NCI-H1930 (cell line): ENCODE measurements at regions not wholly inside any gene's neighbourhood (a gene's known extent, or its start where the extent isn't known, plus 50 kb on each side); places are given as distances from the start of the nearest gene placed in this dataset.

ENCODE experiments used
- DNase-seq, 2 experiments: peaks; one replicate each; lab custom pipeline; 2025; lab: John Stamatoyannopoulos, UW

GRCh38 chr10:131631619-131632018 lies 269.2 kb upstream of the PPP2R2D start:
- no peak for DNase-seq

- no peak for DNase-seq
These were observed 265.2 kb upstream of the PPP2R2D start for GRCh38 chr10:131635564-131636015.

- no peak for DNase-seq
These were observed 264.7 kb upstream of the PPP2R2D start for GRCh38 chr10:131636116-131636515.

GRCh38 chr10:131636841-131637724 lies 263.7 kb upstream of the PPP2R2D start:
- no peak for DNase-seq

GRCh38 chr10:131638049-131638879 lies 262.5 kb upstream of the PPP2R2D start:
- no peak for DNase-seq

- DNase-seq, result no peak
These were observed 261.9 kb upstream of the PPP2R2D start for GRCh38 chr10:131638880-131639278.

- no peak for DNase-seq
These were observed 260.7 kb upstream of the PPP2R2D start for GRCh38 chr10:131640045-131640644.

GRCh38 chr10:131641231-131641630 lies 259.6 kb upstream of the PPP2R2D start:
- no peak for DNase-seq

GRCh38 chr10:131641898-131642297 lies 258.9 kb upstream of the PPP2R2D start:
- DNase-seq, result no peak

GRCh38 chr10:131642966-131643365 lies 257.8 kb upstream of the PPP2R2D start:
- no peak for DNase-seq

- DNase-seq, result no peak
These were observed 256.5 kb upstream of the PPP2R2D start for GRCh38 chr10:131644289-131644688.

GRCh38 chr10:131644864-131645658 lies 255.7 kb upstream of the PPP2R2D start:
- DNase-seq, result no peak

GRCh38 chr10:131645756-131646155 lies 255.1 kb upstream of the PPP2R2D start:
- DNase-seq, result no peak

GRCh38 chr10:131646551-131647525 lies 254.0 kb upstream of the PPP2R2D start:
- DNase-seq, result no peak

GRCh38 chr10:131647789-131648188 lies 253.0 kb upstream of the PPP2R2D start:
- DNase-seq, result no peak

GRCh38 chr10:131648386-131649020 lies 252.3 kb upstream of the PPP2R2D start:
- DNase-seq, result no peak

- DNase-seq, result no peak
These were observed 251.2 kb upstream of the PPP2R2D start for GRCh38 chr10:131649617-131650016.

- no peak for DNase-seq
These were observed 250.6 kb upstream of the PPP2R2D start for GRCh38 chr10:131650169-131650705.

GRCh38 chr10:131650771-131651673 lies 249.8 kb upstream of the PPP2R2D start:
- no peak for DNase-seq
